Glutamatergic neuron (in vitro differentiated cells): ENCODE measurements at regions not wholly inside any gene's neighbourhood (a gene's known extent, or its start where the extent isn't known, plus 50 kb on each side); places are given as distances from the start of the nearest gene placed in this dataset.

Source experiments
- DNase-seq: peaks from one replicate; pipeline ENCODE4 v3.0.0; 2022
- H3K27ac Mint-ChIP-seq: one replicate; pipeline ENCODE4 v1.8.0; 2020; ENCODE audit warnings: mild to moderate bottlenecking, mixed read lengths, inconsistent platforms; ENCODE audit not compliant: unreplicated experiment
- H3K27me3 Mint-ChIP-seq: one replicate; pipeline ENCODE4 v1.8.0; 2020; ENCODE audit warnings: mild to moderate bottlenecking, moderate library complexity, mixed read lengths, inconsistent platforms; ENCODE audit not compliant: unreplicated experiment
- H3K36me3 Mint-ChIP-seq: one replicate; pipeline ENCODE4 v1.8.0; 2020; ENCODE audit warnings: mild to moderate bottlenecking, mixed read lengths, inconsistent platforms; ENCODE audit not compliant: unreplicated experiment
- H3K4me1 Mint-ChIP-seq: one replicate; pipeline ENCODE4 v1.8.0; 2020; ENCODE audit warnings: mild to moderate bottlenecking, low read depth, mixed read lengths, inconsistent platforms; ENCODE audit not compliant: unreplicated experiment
- H3K4me3 Mint-ChIP-seq: one replicate; pipeline ENCODE4 v1.8.0; 2020; ENCODE audit warnings: mild to moderate bottlenecking, mixed read lengths, inconsistent platforms; ENCODE audit not compliant: unreplicated experiment
- H3K9me3 Mint-ChIP-seq: one replicate; pipeline ENCODE4 v1.8.0; 2020; ENCODE audit warnings: mild to moderate bottlenecking, moderate library complexity, mixed read lengths, inconsistent platforms; ENCODE audit not compliant: unreplicated experiment
- TF ChIP-seq, protein P1 (sequence below): fragments of 200-600 bp; sonication (generic); IDR thresholded peaks from one replicate; pipeline ENCODE4 v1.5.0; 2021; ENCODE audit not compliant: partially characterized antibody, unreplicated experiment

DNA sequence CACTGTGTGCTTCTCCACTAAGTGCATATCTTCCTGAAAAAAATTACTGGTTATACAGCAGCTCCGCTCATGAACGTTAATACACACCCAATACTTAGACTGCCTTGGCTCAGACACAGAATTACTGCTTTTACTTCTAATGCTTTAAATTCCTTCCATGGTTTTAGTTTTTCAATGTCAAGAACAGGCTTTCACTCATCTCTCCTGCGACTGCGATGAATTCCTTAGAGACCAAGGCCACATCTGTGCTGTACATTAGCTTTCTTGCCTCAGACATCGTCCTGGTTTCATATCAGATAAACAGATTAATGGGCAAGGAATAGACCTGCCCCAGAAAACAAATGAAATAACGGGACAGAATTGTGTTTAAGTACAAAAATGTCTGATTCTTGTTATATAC is 120.2 kb downstream of the CYP26A1 start:
- H3K27me3 Mint-ChIP-seq = peaks cover 2% of the 10 kb centered on the region
- peak overlapping the region; percentile 45 for H3K27ac Mint-ChIP-seq
- TF ChIP-seq, protein P1, sequence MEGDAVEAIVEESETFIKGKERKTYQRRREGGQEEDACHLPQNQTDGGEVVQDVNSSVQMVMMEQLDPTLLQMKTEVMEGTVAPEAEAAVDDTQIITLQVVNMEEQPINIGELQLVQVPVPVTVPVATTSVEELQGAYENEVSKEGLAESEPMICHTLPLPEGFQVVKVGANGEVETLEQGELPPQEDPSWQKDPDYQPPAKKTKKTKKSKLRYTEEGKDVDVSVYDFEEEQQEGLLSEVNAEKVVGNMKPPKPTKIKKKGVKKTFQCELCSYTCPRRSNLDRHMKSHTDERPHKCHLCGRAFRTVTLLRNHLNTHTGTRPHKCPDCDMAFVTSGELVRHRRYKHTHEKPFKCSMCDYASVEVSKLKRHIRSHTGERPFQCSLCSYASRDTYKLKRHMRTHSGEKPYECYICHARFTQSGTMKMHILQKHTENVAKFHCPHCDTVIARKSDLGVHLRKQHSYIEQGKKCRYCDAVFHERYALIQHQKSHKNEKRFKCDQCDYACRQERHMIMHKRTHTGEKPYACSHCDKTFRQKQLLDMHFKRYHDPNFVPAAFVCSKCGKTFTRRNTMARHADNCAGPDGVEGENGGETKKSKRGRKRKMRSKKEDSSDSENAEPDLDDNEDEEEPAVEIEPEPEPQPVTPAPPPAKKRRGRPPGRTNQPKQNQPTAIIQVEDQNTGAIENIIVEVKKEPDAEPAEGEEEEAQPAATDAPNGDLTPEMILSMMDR = no peak
- peaks cover 10% of the 10 kb centered on the region for H3K4me1 Mint-ChIP-seq
- DNase-seq = no peak
- H3K9me3 Mint-ChIP-seq = no peaks in the 10 kb centered on the region
- H3K4me3 Mint-ChIP-seq = peak overlapping the region; percentile 7
- no peaks in the 10 kb centered on the region for H3K36me3 Mint-ChIP-seq

DNA sequence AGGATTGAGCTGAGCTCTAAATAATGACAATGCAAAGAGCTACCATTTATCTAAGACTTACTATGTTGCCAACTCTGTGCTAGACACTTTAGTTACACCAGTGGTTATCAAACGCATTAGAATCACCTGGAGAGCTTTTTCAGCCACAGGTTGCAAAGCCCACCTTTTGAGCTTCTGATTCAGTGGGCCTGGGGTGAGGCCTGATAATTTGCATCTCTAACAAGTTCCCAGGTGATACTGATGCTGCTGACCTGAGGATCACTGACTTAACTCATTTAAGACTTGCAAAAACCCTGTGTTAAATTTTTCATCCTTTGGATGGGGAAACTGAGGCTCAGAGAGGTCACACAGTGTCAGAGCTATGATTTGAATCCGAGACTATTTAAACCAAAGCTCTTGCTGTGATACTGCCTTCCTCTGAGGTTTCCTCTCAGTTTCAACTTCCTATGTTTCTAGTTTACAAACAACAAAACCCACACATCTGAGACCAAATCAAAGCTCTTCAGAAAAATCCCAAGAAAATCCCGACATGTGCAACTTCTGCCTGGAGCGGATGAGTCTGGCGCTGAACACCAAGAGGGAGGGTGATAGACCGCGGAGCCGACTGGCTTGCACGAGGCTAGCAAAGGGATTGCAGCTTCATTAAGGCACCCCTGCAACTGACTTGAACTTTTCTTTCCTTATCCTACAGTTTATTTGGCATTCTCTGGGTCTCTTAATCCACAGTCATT is 124.9 kb downstream of the CYP26A1 start:
- peaks cover 8% of the 10 kb centered on the region for H3K4me1 Mint-ChIP-seq
- TF ChIP-seq, protein P1 = no peak
- H3K36me3 Mint-ChIP-seq = no peaks in the 10 kb centered on the region
- no peak overlapping the region for H3K4me3 Mint-ChIP-seq
- peaks cover 4% of the 10 kb centered on the region for H3K27me3 Mint-ChIP-seq
- DNase-seq = no peak
- no peaks in the 10 kb centered on the region for H3K9me3 Mint-ChIP-seq
- H3K27ac Mint-ChIP-seq = no peak overlapping the region

DNA sequence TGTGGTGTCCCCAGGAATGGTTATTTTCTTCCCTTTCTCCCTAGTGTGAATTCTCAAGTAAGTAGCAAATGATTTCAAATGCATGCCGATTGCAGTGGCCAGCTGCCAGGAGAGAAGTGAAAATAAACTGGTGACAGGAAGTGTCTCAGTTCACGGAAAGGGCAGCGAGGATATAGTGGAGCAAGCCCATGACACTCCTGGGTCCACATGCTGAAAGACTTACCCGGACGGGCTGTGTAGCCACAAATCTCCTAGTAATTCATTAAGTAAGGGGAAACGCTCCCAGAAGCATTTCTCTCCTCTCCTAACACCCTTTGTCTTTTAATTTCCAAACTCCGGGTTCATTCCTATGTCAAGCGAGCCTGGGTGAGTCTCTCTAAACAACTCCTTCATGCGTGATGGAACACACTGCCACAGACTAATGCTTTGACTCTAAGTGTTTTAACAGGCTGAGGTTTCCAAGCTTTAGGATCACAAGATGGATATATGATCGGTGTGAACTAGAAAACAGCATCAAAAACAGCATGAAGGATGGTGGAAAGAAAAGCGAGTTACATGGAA is 125.6 kb downstream of the CYP26A1 start:
- H3K4me3 Mint-ChIP-seq = no peak overlapping the region
- no peak for DNase-seq
- H3K27ac Mint-ChIP-seq = no peak overlapping the region
- H3K4me1 Mint-ChIP-seq = peaks cover 3% of the 10 kb centered on the region
- H3K27me3 Mint-ChIP-seq = peaks cover 4% of the 10 kb centered on the region
- no peaks in the 10 kb centered on the region for H3K9me3 Mint-ChIP-seq
- TF ChIP-seq, protein P1 = no peak
- no peaks in the 10 kb centered on the region for H3K36me3 Mint-ChIP-seq

DNA sequence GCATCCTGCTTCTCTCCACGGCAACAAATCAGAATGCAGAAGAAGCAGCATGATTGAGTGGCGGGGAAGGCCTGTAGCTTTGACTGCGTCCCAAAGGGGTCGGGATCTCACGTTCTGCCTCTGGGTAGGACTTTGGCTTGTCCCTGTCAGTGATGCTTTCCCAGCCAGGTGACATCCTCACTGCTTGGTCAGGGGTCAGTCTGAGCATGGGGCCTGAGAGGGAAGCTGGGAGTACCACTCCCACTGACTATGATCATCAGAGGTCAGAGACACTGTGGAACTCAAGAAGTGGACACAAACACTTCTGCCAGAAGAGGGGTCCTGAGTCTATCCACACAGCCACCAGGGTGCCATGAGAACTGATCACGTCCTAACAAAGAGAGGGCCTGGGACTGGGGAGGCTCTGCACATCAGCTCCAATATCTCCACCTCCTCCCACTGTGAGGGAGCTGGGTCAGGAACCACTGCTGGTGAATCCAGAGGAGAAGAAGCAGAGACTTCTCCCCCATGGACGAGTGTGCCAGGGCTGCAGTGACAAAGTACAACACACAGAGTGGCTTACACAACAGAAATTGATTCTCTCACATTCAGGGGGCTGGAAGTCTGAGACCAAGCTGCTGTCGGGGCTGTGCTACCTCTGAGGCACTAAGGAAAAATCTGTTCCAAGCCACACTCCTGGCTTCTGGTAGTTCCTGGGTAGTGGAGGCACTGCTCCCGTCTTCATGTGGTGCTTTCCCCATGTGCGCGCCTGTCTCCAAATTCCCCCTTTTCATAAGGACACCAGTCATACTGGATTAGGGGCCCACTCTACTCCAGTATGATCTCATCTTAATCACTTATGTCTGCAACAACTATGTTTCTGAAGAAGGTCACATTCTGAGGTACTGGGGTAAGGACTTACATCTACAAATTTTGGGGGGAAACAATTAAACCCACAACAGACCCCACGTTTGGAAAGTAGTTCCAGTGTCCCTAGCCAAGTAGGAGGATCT is 131.1 kb downstream of the CYP26A1 start:
- TF ChIP-seq, protein P1 = no peak
- Mint-ChIP-seq H3K27ac (no peak overlapping the region), H3K4me3 (no peak overlapping the region)

DNA sequence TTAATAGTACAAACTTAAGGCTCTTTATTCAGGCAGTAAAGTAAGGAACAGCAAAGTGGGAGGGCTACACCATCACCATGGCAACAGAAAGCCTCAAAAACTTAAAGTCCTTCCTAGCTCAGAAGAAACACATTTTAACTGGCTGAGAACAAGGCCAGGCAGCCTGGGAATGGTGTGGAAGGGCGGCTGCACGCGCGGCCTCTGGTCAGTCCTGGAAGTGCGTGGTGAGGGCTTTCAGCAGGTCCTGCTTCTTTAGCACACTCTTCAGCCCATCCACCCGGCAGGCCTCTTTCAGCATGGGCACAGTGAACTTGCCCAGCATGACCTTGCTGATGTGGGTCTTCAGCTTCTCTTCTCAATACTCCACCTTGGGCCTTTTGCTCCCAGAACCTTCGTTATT is 133.0 kb downstream of the CYP26A1 start:
- Mint-ChIP-seq H3K27ac (no peak overlapping the region), H3K36me3 (no peaks in the 10 kb centered on the region), H3K4me1 (no peaks in the 10 kb centered on the region), H3K4me3 (no peak overlapping the region), H3K9me3 (no peaks in the 10 kb centered on the region), H3K27me3 (no peaks in the 10 kb centered on the region)
- DNase-seq = no peak
- TF ChIP-seq, protein P1 = no peak

More for the DNA sequence above, 131.1 kb downstream of the CYP26A1 start:
- Mint-ChIP-seq H3K27me3 (no peaks in the 10 kb centered on the region), H3K9me3 (no peaks in the 10 kb centered on the region), H3K4me1 (no peaks in the 10 kb centered on the region), H3K36me3 (no peaks in the 10 kb centered on the region)
- no peak for DNase-seq
